ENCODE measurements at regions not wholly inside any gene's neighbourhood (a gene's known extent, or its start where the extent isn't known, plus 50 kb on each side); places are given as distances from the start of the nearest gene placed in this dataset.

DNA sequence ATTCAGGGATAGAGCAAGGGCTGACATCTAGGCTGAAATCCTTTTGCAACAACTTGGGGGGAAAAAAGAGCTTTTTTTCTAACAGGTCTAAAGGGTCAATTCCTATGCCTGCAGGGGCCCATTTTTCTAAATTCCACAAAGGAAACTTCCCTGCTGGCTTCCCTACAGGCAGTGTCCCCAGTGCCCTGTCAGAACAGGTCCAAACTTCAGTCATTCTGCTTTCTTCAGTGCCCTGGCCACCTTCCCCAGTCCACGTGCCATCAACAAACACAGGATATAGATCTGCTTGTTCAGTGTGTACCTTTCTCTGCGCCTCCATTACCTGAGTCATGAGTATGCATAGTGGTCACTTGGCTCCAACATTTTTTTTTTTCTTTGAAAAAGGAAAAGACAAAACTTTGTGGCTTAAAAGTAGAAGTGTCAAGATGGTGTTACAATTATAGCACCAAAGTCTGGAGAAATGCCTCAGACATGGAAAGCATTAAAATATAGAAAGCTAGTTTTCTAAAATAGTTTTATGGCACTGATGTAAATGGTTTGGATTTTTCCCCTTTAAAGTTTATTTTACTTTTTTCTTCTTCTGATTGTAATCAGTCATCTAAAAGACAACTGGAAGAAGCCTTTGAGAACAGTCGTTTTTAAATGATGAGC, 84.0 kb upstream of the JADE1 start:
- H3K4me1 ChIP-seq (ENCODE audit: insufficient read depth, low read length): no peaks in the 10 kb centered on the region
- TF ChIP-seq CTCF (IDR thresholded peaks at IDR 0.05; ENCODE audit: extremely low read depth, low read depth, low read length): no peak
- H2AFZ ChIP-seq (ENCODE audit: low read length): no peak overlapping the region

GRCh38 chr4:128722911-128723310, 86.6 kb upstream of the JADE1 start:
- no peak overlapping the region for H3K27ac ChIP-seq (ENCODE audit: low read depth, low read length)
- H3K4me3 ChIP-seq (ENCODE audit: insufficient read depth, low read length): no peak overlapping the region
- H3K4me1 ChIP-seq (ENCODE audit: insufficient read depth, low read length): peaks cover 8% of the 10 kb centered on the region
- H4K20me1 ChIP-seq (ENCODE audit: insufficient read depth, low read length): no peaks in the 10 kb centered on the region
- no peaks in the 10 kb centered on the region for H3K9me3 ChIP-seq (ENCODE audit: low read depth, low read length)
- TF ChIP-seq CTCF (IDR thresholded peaks at IDR 0.05; ENCODE audit: extremely low read depth, low read depth, low read length): no peak
- no peak overlapping the region for H2AFZ ChIP-seq (ENCODE audit: low read length)
- no peaks in the 10 kb centered on the region for H3K79me2 ChIP-seq (ENCODE audit: insufficient read depth, low read length)
- H3K4me2 ChIP-seq (ENCODE audit: insufficient read depth, low read length): no peak overlapping the region
- no peak for DNase-seq (ENCODE audit: insufficient read length, low spot score, missing footprints)
- no peaks in the 10 kb centered on the region for H3K27me3 ChIP-seq (ENCODE audit: insufficient read depth, low read length)
- H3K36me3 ChIP-seq (ENCODE audit: insufficient read depth, low read length): no peaks in the 10 kb centered on the region

More for the DNA sequence above, 84.0 kb upstream of the JADE1 start:
- H3K4me3 ChIP-seq (ENCODE audit: insufficient read depth, low read length): no peak overlapping the region
- no peak overlapping the region for H3K4me2 ChIP-seq (ENCODE audit: insufficient read depth, low read length)
- DNase-seq (ENCODE audit: insufficient read length, low spot score, missing footprints): no peak
- no peaks in the 10 kb centered on the region for H3K36me3 ChIP-seq (ENCODE audit: insufficient read depth, low read length)
- H3K9me3 ChIP-seq (ENCODE audit: low read depth, low read length): no peaks in the 10 kb centered on the region
- no peak overlapping the region for H3K27ac ChIP-seq (ENCODE audit: low read depth, low read length)
- H3K79me2 ChIP-seq (ENCODE audit: insufficient read depth, low read length): no peaks in the 10 kb centered on the region
- no peaks in the 10 kb centered on the region for H3K27me3 ChIP-seq (ENCODE audit: insufficient read depth, low read length)
- no peaks in the 10 kb centered on the region for H4K20me1 ChIP-seq (ENCODE audit: insufficient read depth, low read length)

DNA sequence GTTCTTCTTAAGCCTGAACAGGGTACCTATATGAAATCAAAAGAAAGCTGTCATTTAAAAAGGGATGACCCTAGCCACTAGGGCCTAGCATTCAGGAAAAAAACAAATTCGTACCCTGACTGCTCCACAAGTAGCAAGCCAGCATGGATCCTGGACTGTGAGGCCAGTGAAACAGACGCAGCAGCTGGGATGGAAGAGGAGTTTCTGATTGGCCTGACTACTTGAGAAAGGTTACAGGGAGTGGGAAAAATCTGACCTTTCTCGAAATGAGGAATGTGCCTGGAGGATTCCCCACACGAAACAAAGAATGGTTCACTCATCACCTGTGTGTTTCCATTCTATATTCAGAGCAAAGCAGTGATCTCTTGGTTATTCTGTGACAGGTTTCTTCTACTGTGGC, 87.6 kb upstream of the JADE1 start:
- no peak for TF ChIP-seq CTCF (IDR thresholded peaks at IDR 0.05; ENCODE audit: extremely low read depth, low read depth, low read length)
- H2AFZ ChIP-seq (ENCODE audit: low read length): no peak overlapping the region
- H3K27me3 ChIP-seq (ENCODE audit: insufficient read depth, low read length): no peaks in the 10 kb centered on the region
- peaks cover 8% of the 10 kb centered on the region for H3K4me1 ChIP-seq (ENCODE audit: insufficient read depth, low read length)
- H3K9me3 ChIP-seq (ENCODE audit: low read depth, low read length): no peaks in the 10 kb centered on the region
- H3K4me3 ChIP-seq (ENCODE audit: insufficient read depth, low read length): no peak overlapping the region
- no peaks in the 10 kb centered on the region for H3K79me2 ChIP-seq (ENCODE audit: insufficient read depth, low read length)
- no peak for DNase-seq (ENCODE audit: insufficient read length, low spot score, missing footprints)
- H3K36me3 ChIP-seq (ENCODE audit: insufficient read depth, low read length): no peaks in the 10 kb centered on the region
- no peak overlapping the region for H3K4me2 ChIP-seq (ENCODE audit: insufficient read depth, low read length)
- H3K27ac ChIP-seq (ENCODE audit: low read depth, low read length): no peak overlapping the region
- no peaks in the 10 kb centered on the region for H4K20me1 ChIP-seq (ENCODE audit: insufficient read depth, low read length)

DNA sequence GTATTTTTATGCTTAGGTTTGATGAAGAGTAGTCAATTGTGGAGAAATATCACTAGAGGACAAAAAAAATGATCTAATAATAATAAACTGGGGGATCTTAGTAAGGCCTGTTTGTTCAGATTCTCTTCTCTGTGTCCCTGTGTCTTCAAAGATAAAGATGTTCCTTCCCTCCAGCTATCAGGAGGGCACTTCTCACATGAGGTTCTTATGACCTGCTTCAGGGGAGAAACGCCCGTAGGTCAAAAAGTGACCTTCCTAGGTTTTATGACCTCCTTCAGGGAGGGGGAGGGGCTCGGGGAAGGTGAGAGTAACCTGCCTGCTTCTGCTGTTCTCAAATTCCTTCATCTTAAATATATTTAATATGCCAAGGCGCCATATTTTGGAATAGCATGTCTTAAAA, 89.2 kb upstream of the JADE1 start:
- Histone ChIP-seq H3K36me3 (ENCODE audit: insufficient read depth, low read length) (no peaks in the 10 kb centered on the region), H3K79me2 (ENCODE audit: insufficient read depth, low read length) (no peaks in the 10 kb centered on the region), H3K27me3 (ENCODE audit: insufficient read depth, low read length) (no peaks in the 10 kb centered on the region), H3K9me3 (ENCODE audit: low read depth, low read length) (no peaks in the 10 kb centered on the region), H3K27ac (ENCODE audit: low read depth, low read length) (no peak overlapping the region), H4K20me1 (ENCODE audit: insufficient read depth, low read length) (no peaks in the 10 kb centered on the region), H3K4me3 (ENCODE audit: insufficient read depth, low read length) (no peak overlapping the region), H2AFZ (ENCODE audit: low read length) (no peak overlapping the region), H3K4me1 (ENCODE audit: insufficient read depth, low read length) (peaks cover 16% of the 10 kb centered on the region), H3K4me2 (ENCODE audit: insufficient read depth, low read length) (no peak overlapping the region)
- no peak for TF ChIP-seq CTCF (IDR thresholded peaks at IDR 0.05; ENCODE audit: extremely low read depth, low read depth, low read length)
- no peak for DNase-seq (ENCODE audit: insufficient read length, low spot score, missing footprints)
